Endodermal cell (in vitro differentiated cells): ENCODE measurements at regions not wholly inside any gene's neighbourhood (a gene's known extent, or its start where the extent isn't known, plus 50 kb on each side); places are given as distances from the start of the nearest gene placed in this dataset.

Source experiments
- DNase-seq: peaks from one replicate; pipeline ENCODE4 v3.0.0-alpha.2; 2017
- H3K27ac ChIP-seq: 2 replicates; pipeline ENCODE4 v1.5.1; 2013; ENCODE audit warnings: mild to moderate bottlenecking, low read depth, low read length, moderate library complexity
- H3K27me3 ChIP-seq: 2 replicates; pipeline ENCODE4 v1.6.1; 2013; ENCODE audit warnings: mild to moderate bottlenecking, low read length, moderate library complexity; ENCODE audit not compliant: insufficient read depth, control insufficient read depth, poor library complexity, severe bottlenecking
- H3K36me3 ChIP-seq: 2 replicates; pipeline ENCODE4 v1.7.0; 2013; ENCODE audit warnings: mild to moderate bottlenecking, low read length, moderate library complexity; ENCODE audit not compliant: control insufficient read depth, insufficient read depth
- H3K4me1 ChIP-seq: one replicate; pipeline ENCODE4 v1.7.0; 2013; ENCODE audit warnings: low read length; ENCODE audit not compliant: control insufficient read depth, insufficient read depth
- H3K4me3 ChIP-seq: 2 replicates; pipeline ENCODE4 v1.5.1; 2013; ENCODE audit warnings: mild to moderate bottlenecking, low read length, moderate library complexity
- H3K9ac ChIP-seq: 2 replicates; pipeline ENCODE4 v1.6.1; 2013; ENCODE audit warnings: mild to moderate bottlenecking, low read length, moderate library complexity; ENCODE audit not compliant: poor library complexity, severe bottlenecking; ENCODE audit errors: extremely low read depth
- H3K9me3 ChIP-seq: 2 replicates; pipeline ENCODE4 v1.6.1; 2013; ENCODE audit warnings: mild to moderate bottlenecking, low read length, moderate library complexity; ENCODE audit not compliant: control insufficient read depth
- H3K27ac Mint-ChIP-seq: 2 replicates; pipeline ENCODE4 v1.8.0; 2020; ENCODE audit warnings: mixed read lengths
- H3K27me3 Mint-ChIP-seq: 2 replicates; pipeline ENCODE4 v1.8.0; 2021; ENCODE audit warnings: mild to moderate bottlenecking, mixed read lengths; ENCODE audit not compliant: insufficient read depth
- H3K36me3 Mint-ChIP-seq: 2 replicates; pipeline ENCODE4 v1.8.0; 2020; ENCODE audit warnings: low read depth, mixed read lengths
- H3K4me1 Mint-ChIP-seq: 2 replicates; pipeline ENCODE4 v1.8.0; 2020; ENCODE audit warnings: mixed read lengths
- H3K4me3 Mint-ChIP-seq: 2 replicates; pipeline ENCODE4 v1.8.0; 2020; ENCODE audit warnings: mild to moderate bottlenecking, moderate library complexity, mixed read lengths
- H3K9me3 Mint-ChIP-seq: 2 replicates; pipeline ENCODE4 v1.8.0; 2020; ENCODE audit warnings: mild to moderate bottlenecking, mixed read lengths
- CTCF ChIP-seq: fragments of 200-600 bp; sonication (generic); conservative IDR thresholded peaks from 2 replicates; pipeline ENCODE4 v1.5.0; 2021; ENCODE audit warnings: antibody characterized with exemption, mild to moderate bottlenecking
- WGBS, 2 experiments: methylation state at CpG; one replicate each; pipeline versions ENCODE4 v1.1.5 to v1.1.7; 2013; ENCODE audit warnings: missing lambda C conversion rate in 2 of 2, mixed read lengths in 1 of 2; ENCODE audit not compliant: insufficient coverage in 1 of 2, insufficient read length in 1 of 2; 5-methylcytosine and 5-hydroxymethylcytosine counted together

- peak overlapping the region; percentile 68 for H3K27ac Mint-ChIP-seq
- 65 to 77% methylated on average over 5 to 9 of the region's 9 CpGs for WGBS, 2 experiments
- H3K4me3 Mint-ChIP-seq = no peak overlapping the region
Measured at GRCh38 chr5:117207088-117207668, 632.6 kb upstream of the SEMA6A start.

GRCh38 chr5:117205894-117206293 is 631.3 kb upstream of the SEMA6A start:
- DNase-seq = no peak
- Histone ChIP-seq H3K9ac (no peak overlapping the region), H3K9me3 (peaks cover 6% of the 10 kb centered on the region), H3K27ac (no peak overlapping the region), H3K4me1 (peaks cover 11% of the 10 kb centered on the region), H3K27me3 (no peaks in the 10 kb centered on the region), H3K36me3 (no peaks in the 10 kb centered on the region), H3K4me3 (no peak overlapping the region)
- Mint-ChIP-seq H3K36me3 (no peaks in the 10 kb centered on the region), H3K9me3 (peaks cover 9% of the 10 kb centered on the region), H3K27ac (no peak overlapping the region), H3K4me1 (peaks cover 44% of the 10 kb centered on the region), H3K27me3 (no peaks in the 10 kb centered on the region), H3K4me3 (no peak overlapping the region)
- no peak for TF ChIP-seq CTCF
- 76 to 85% methylated on average over 2 of the region's 2 CpGs for WGBS, 2 experiments

More at GRCh38 chr5:117207088-117207668, 632.6 kb upstream of the SEMA6A start:
- H3K9me3 ChIP-seq = peaks cover 6% of the 10 kb centered on the region
- H3K9ac ChIP-seq = no peak overlapping the region
- DNase-seq = peak; percentile 66
- no peak for TF ChIP-seq CTCF
- no peak overlapping the region for H3K27ac ChIP-seq
- no peaks in the 10 kb centered on the region for H3K36me3 ChIP-seq
- peaks cover 11% of the 10 kb centered on the region for H3K4me1 ChIP-seq
- Mint-ChIP-seq H3K4me1 (peaks cover 41% of the 10 kb centered on the region), H3K27me3 (no peaks in the 10 kb centered on the region), H3K36me3 (no peaks in the 10 kb centered on the region), H3K9me3 (peaks cover 9% of the 10 kb centered on the region)
- no peak overlapping the region for H3K4me3 ChIP-seq
- H3K27me3 ChIP-seq = no peaks in the 10 kb centered on the region

- Mint-ChIP-seq H3K27me3 (no peaks in the 10 kb centered on the region), H3K4me3 (no peak overlapping the region), H3K4me1 (peaks cover 38% of the 10 kb centered on the region), H3K9me3 (peaks cover 9% of the 10 kb centered on the region), H3K36me3 (no peaks in the 10 kb centered on the region), H3K27ac (no peak overlapping the region)
- H3K27ac ChIP-seq = no peak overlapping the region
- no peaks in the 10 kb centered on the region for H3K27me3 ChIP-seq
- H3K9ac ChIP-seq = no peak overlapping the region
- H3K9me3 ChIP-seq = peaks cover 6% of the 10 kb centered on the region
- no peaks in the 10 kb centered on the region for H3K36me3 ChIP-seq
- DNase-seq = no peak
- TF ChIP-seq CTCF = no peak
- whole genome bisulfite sequencing, 2 experiments = 71 to 76% methylated on average over 6 to 10 of the region's 10 CpGs
- peaks cover 11% of the 10 kb centered on the region for H3K4me1 ChIP-seq
- no peak overlapping the region for H3K4me3 ChIP-seq
Measured at GRCh38 chr5:117204926-117205869, 630.6 kb upstream of the SEMA6A start.
